ENCODE measurements at regions not wholly inside any gene's neighbourhood (a gene's known extent, or its start where the extent isn't known, plus 50 kb on each side); places are given as distances from the start of the nearest gene placed in this dataset.

- H3K56ac ChIP-seq (ENCODE audit: extremely low read depth, insufficient read depth, low read length), result no peak overlapping the region
- no peaks in the 10 kb centered on the region for H3K79me1 ChIP-seq (ENCODE audit: low read depth in 1 of 2, low read length in 2 of 2)
- no CpG with 5 or more reads among the region's 4 CpGs for WGBS, 2 experiments (ENCODE audit: extremely low coverage in 2 of 2, insufficient read length in 1 of 2)
- no peak overlapping the region for H4K91ac ChIP-seq (ENCODE audit: insufficient read depth, low read depth, low read length)
- no peak overlapping the region for H3K4ac ChIP-seq (ENCODE audit: low read depth, low read length)
- H2BK5ac ChIP-seq (ENCODE audit: low read depth, low read length, poor library complexity, severe bottlenecking), result no peak overlapping the region
- H3K27ac ChIP-seq (ENCODE audit: insufficient read depth, low read length), result no peak overlapping the region
- H2AFZ ChIP-seq (replicated peaks; ENCODE audit: low read length, poor library complexity), result no peak overlapping the region
- no peak for TF ChIP-seq CEBPB (IDR thresholded peaks at IDR 0.05; ENCODE audit: low read depth, low read length)
- no peak for TF ChIP-seq CTCF (conservative IDR thresholded peaks at IDR 0.05; ENCODE audit: low read depth, low read length)
- TF ChIP-seq RFX5 (IDR thresholded peaks at IDR 0.05; ENCODE audit: low read depth, low read length), result no peak
- no peak for TF ChIP-seq ELK1 (IDR thresholded peaks at IDR 0.05; ENCODE audit: borderline replicate concordance, low read depth, low read length)
- no peak for TF ChIP-seq MXI1 (IDR thresholded peaks at IDR 0.05; ENCODE audit: borderline replicate concordance, low read depth, low read length)
- no peak for TF ChIP-seq MAZ (IDR thresholded peaks at IDR 0.05; ENCODE audit: borderline replicate concordance, low read depth, low read length)
- TF ChIP-seq BHLHE40 (IDR thresholded peaks at IDR 0.05; ENCODE audit: low read depth, low read length), result no peak
- TF ChIP-seq USF2 (IDR thresholded peaks at IDR 0.05; ENCODE audit: low read depth, low read length), result no peak
- TF ChIP-seq SMC3 (IDR thresholded peaks at IDR 0.05; ENCODE audit: low read depth, low read length), result no peak
- no peak for TF ChIP-seq POLR2A (IDR thresholded peaks at IDR 0.05; ENCODE audit: low read depth, low read length)
- no peak for TF ChIP-seq MAFK (IDR thresholded peaks at IDR 0.05; ENCODE audit: low read depth, low read length)
- no peak for TF ChIP-seq RCOR1 (IDR thresholded peaks at IDR 0.05; ENCODE audit: insufficient replicate concordance, low read length)
- no peak for TF ChIP-seq RAD21 (IDR thresholded peaks at IDR 0.05; ENCODE audit: low read length)
- no peak for TF ChIP-seq CHD1 (IDR thresholded peaks at IDR 0.05; ENCODE audit: low read depth, low read length)
- peaks cover 9% of the 10 kb centered on the region for H3K27me3 ChIP-seq (ENCODE audit: control insufficient read depth, insufficient read depth, low read length)
- H3K4me1 ChIP-seq (ENCODE audit: control insufficient read depth, insufficient read depth, low read length), result no peaks in the 10 kb centered on the region
- CTCF ChIA-PET, result no interaction called here
- dilution Hi-C loops (cut with HindIII; ENCODE audit: low sequenced_read_pairs, unreplicated experiment), result no loop called here
- no peaks in the 10 kb centered on the region for H4K20me1 ChIP-seq (ENCODE audit: insufficient read depth, low read length)
- H2BK15ac ChIP-seq (ENCODE audit: low read depth, low read length), result no peak overlapping the region
- no peak overlapping the region for H3K14ac ChIP-seq (replicated peaks; ENCODE audit: low read depth, low read length)
- no TSS peak for BruUV-seq (replicated peaks)
- no peak overlapping the region for H4K5ac ChIP-seq (ENCODE audit: low read depth, low read length)
- no peaks in the 10 kb centered on the region for H3K9me1 ChIP-seq (ENCODE audit: insufficient read depth, low read length)
- POLR2A ChIA-PET (ENCODE audit: unreplicated experiment), result no interaction called here
- H3K18ac ChIP-seq (ENCODE audit: low read depth, low read length), result no peak overlapping the region
- in situ Hi-C loops (cut with MboI; ENCODE audit: low sequenced_read_pairs), result no loop called here
- no peak overlapping the region for H2AK5ac ChIP-seq (ENCODE audit: low read depth, low read length)
- no peaks in the 10 kb centered on the region for H3K36me3 ChIP-seq (ENCODE audit: control insufficient read depth, insufficient read depth, low read length)
- ATAC-seq (ENCODE audit: low read depth), result no peak
- 0 out of 2 replicates have a peak, but pooled peaks cover 2% of the 10 kb centered on the region for H3K9me3 ChIP-seq (ENCODE audit: control insufficient read depth, insufficient read depth, low read length)
- no peak overlapping the region for H2BK20ac ChIP-seq (ENCODE audit: low read depth, low read length)
- H4K8ac ChIP-seq (ENCODE audit: low read depth in 2 of 2, low read length in 2 of 2), result no peak overlapping the region
- no peak overlapping the region for H3K4me3 ChIP-seq (ENCODE audit: insufficient read depth, low read depth, low read length)
- intact Hi-C loops (cut with micrococcal nuclease), result no loop called here
- DNase-seq, result no peak
- no peak overlapping the region for H2BK120ac ChIP-seq (ENCODE audit: low read depth, low read length)
- H3K9ac ChIP-seq (ENCODE audit: low read depth, low read length), result no peak overlapping the region
- H2AK9ac ChIP-seq (replicated peaks; ENCODE audit: low read depth, low read length, poor library complexity), result no peak overlapping the region
- no peak overlapping the region for H3K23ac ChIP-seq (ENCODE audit: low read depth, low read length)
- H3K4me2 ChIP-seq (ENCODE audit: low read depth, low read length), result no peak overlapping the region
Measured at GRCh38 chrX:44061968-44062614, 88.9 kb upstream of the NDP start.

All from IMR-90 (cell line).